Embryonic facial prominence (tissue), 1 donor: ENCODE measurements at regions not wholly inside any gene's neighbourhood (a gene's known extent, or its start where the extent isn't known, plus 50 kb on each side); places are given as distances from the start of the nearest gene placed in this dataset.

Source experiments
- DNase-seq: peaks from one replicate; pipeline ENCODE4 v3.0.0-alpha.2; 2016; ENCODE audit errors: extremely low spot score

DNA sequence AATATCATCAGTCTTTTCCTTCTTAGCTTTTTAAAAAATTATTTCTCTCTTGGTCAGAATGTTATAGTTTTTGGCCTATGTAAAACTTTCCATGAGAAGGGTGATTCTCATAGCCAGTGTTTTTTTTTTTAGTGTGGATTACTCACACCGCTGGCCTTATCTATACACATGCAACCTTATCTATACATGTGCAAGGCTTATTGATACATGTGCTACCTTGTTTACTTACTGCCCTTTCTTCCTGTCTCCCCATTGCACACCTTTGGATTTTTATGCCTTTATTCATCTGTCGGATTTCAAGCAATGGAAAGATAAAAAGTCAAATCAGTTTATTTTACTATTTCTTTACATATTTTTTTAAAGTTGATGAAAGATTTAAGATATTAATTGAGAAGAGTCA lies 660.0 kb upstream of the FZD8 start:
- no peak for DNase-seq

- DNase-seq = no peak
Observed at GRCh38 chr10:36301539-36301938, 659.4 kb upstream of the FZD8 start.

DNA sequence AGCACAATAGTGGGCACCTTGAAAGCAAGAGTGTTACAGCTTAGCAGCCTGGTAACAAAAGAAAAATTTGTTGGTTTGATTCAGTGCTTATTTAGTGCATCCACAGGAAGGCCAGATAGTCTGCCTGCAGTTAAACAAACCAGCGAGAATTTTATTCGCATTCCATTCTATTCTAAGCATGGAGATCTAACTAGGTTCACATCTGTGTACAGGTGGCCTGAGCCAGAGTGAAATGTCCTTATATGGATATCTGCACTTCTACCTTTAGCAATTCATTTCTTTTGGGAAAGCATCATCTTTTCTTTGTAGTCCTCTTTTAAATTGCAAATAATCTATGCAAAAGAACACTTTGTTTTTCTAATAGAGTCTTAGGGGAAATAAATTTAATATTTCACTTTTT lies 659.0 kb upstream of the FZD8 start:
- no peak for DNase-seq

DNA sequence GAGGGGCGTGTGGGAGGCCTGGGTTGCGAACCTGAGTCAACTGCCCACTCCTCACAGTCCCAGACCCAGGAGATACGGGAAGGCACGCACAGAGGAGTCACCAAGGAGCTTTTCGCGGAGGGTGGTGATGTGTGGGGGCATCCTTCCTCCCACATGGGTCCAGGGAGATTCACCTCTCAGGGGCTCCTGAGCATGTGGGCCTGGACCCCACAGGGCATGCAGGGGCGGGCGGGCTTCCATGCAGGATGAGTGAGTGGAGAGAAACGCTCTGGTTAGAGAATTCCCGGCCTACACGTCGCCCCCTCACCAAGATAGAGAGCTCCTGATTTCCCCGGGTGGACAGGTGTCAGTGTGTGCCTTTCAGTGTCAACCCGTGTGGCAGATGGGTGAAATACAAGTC lies 641.7 kb upstream of the FZD8 start:
- DNase-seq = no peak

GRCh38 chr10:36281831-36282331 lies 639.8 kb upstream of the FZD8 start:
- DNase-seq = no peak

DNA sequence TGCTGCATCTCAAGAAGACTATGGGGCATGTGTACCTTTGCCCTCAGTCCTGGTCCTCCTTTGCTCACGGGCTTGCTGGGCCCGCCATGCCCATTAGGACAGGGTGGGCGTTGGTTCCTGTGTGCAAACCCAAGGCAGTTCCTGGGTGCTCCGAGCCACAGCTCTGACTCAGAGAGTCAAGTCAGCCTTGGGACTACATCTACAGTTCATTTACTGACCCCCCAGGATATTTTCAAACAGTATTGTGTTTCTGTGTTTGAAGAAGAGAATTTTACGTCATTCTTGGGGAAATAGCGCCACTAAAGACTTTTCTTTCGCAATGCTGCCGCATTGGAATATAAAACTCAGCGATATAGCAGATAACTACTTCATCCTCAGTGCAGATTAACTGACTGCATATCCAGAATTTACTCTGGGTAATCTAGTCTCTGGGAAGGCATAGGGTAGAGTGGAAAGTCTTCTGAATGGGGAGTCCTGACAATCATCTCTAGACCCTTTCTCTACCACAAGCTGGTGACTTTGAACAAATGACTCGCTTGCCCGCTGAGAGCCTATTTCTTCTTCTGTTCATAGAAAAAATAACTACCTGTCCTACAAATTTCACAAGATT lies 638.9 kb upstream of the FZD8 start:
- no peak for DNase-seq

DNA sequence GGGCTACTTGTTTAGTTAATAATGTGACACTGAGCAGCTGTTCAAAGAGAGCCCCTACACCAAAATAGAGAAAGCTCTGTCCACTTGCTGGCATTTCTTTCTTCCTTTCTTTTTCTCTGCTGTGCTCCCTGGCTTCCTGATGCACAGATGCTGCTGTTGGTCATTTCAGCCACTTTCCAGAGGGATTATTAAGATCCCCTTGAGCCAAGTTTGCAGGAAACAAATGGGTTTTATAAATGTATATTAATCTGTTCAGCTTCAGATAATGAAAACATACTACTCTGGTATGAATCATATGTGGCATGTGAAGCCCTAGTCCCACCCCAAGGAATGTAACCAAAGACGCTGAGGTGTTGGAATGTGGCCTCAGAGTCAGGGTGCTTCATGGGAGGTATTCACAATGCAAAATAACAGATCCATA lies 638.2 kb upstream of the FZD8 start:
- DNase-seq = no peak

DNA sequence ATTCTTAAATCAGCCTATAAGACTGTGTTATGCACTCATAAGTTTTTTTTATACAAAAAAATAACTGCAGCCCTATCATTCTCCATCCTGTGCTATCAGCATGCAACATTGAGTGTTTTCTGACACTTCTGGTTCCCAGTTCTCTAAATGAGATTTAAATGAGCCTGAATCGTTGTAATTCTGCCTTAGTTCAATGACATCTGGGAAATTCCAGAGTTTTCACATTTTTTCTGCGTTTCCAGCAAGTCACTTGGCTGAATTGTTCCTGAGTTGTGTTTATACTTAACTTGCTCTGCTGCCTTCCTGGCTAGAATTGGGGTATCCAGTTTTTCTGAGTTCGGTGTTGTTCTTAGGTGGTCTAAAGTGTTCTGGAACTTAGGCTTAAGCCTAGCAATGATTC lies 636.1 kb upstream of the FZD8 start:
- no peak for DNase-seq

GRCh38 chr10:36277459-36277858 lies 635.4 kb upstream of the FZD8 start:
- DNase-seq = no peak

DNA sequence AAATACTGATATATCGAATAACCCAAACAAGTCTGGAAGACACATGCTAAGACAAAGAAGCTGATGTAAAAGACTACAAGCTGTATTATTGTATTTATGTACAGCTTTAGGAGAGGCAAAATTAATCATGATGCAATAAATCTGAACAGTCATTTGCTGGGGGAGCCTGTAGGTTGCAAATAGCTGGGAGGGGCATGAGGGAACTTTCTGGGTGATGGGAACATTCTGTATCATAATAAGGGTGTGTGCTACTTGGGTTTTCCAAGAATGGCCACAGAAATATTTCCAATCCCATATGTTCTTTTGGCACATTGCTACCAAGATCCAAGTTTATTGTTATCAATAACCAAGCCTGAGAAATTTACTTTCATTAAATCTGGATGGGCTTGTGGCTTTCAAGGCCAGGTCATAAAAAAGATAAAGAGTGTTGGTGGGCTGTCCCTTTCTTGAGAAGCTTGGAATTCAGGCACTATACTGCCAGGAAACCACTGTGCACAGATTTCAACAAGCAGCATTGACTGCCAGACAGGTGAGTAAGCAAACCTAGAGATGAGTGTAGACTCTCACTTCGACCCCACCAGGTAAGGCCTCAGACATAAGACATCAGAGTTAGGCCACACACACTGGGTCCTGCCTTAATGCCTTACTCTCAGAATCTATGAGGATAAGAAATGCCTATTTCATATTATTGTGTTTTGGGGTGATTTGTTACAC lies 629.7 kb upstream of the FZD8 start:
- no peak for DNase-seq

DNA sequence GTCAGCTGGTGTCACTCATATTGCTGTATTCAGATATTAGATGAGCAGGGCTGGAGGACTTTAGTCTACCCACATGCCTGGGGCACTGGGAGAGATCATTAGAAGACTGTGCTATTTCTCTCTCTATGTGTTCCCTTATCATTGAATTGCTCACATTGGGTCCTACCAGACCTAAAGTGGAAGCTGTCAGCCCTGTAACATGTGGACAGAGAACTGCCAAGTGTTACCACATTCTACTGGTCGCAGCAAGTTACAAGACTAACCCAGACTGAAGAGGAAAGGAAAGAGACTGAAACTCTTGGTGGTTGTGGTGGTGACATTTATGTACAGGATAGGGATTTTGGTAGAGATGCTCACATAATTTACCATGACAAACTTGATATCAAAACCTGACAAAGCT lies 627.1 kb upstream of the FZD8 start:
- DNase-seq = no peak

- no peak for DNase-seq
Observed at GRCh38 chr10:36266923-36267322, 624.8 kb upstream of the FZD8 start.

GRCh38 chr10:36265741-36266140 lies 623.6 kb upstream of the FZD8 start:
- DNase-seq = no peak

DNA sequence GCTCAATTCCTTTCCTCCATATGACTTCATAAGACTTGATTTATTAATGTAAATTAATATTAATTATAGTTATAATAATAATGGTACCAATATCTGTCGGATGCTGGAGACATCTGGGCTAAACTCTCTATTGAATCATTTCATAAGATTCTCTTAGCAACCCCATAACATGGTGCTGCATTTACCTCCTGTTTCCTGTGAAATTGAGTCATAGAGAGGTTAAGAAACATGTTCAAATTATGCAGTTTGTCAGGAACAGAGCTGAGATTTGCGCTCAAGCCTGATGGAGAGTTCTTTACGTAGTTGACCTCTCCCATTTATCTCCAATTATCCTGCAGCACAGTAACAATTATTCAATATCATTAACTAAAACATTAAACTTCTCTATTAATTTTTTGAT lies 621.8 kb upstream of the FZD8 start:
- DNase-seq = no peak

DNA sequence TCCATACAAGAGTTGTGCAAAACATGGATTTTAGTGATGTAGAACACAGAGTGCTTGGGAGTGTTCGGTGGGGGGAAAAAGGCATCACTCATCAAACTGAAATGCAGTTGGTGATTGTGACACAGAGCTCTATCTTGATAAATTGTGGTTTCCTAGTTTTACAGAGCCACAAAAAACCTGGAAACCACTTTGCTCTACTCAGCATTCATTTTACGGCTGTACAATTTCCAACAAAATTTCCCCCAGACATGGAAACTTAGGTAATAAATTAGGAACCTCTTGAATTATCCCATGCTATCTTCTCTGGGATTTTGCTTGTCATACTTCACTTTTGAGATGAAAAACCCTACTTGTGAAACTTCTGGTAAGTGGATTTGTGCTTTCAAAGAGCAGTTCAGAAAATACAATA lies 614.9 kb upstream of the FZD8 start:
- DNase-seq = no peak

DNA sequence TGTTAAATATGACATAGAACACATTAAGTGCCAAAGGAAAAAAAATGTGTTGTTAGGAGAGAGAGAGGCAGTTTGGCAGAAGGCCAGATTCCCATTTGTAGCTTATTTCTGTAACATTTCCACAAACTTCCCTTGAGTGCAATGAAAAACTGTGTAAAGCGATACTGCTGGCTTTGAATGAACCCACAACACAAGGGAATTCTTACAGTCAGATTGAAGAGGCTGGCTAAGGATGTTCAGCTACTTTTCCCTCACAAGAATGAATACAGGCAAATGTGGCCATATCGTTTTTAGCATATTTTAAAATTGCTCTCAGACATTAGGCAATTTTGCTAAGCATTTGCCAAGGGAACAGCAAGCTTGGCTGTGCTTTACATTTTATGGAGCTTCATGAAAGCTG lies 614.1 kb upstream of the FZD8 start:
- DNase-seq = no peak

DNA sequence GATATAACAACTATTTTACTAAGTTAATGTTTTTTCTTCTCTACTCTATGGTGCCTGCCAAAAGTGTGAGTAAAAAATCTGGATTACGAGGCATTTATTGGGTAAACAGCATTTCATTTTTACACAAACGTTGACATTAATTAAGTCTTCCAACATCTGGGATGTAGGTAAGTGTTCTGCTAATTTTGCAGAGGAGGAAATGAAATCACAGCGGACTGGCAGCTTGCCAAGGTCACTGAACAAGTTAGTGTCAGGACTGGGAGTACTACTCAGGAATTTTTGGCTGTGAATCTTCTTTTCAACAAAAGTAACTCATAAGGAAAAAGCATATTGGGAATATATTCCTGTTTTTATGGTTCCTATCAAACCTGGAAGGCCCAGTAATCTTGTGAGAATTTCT lies 612.1 kb upstream of the FZD8 start:
- DNase-seq = no peak

- no peak for DNase-seq
Observed at GRCh38 chr10:36253731-36254130, 611.6 kb upstream of the FZD8 start.

DNA sequence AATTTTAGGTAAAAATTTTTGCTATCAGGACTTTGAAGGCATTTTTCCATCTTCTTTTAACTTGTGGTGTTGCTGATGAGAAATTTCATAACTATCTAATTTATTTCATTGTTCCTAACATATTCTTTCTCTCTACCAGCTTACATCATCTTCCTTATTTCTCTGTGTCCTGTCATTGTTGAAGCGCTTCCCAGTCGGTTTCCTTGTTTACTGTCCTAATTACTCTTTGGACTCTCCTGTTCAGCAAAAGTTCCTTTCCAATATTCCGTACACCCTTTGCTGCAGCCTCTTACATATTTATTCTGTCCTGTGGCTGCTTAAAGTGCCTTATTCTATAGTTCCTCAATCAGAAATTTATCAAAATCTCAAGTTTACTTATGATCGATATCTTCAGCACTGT lies 609.0 kb upstream of the FZD8 start:
- no peak for DNase-seq

DNA sequence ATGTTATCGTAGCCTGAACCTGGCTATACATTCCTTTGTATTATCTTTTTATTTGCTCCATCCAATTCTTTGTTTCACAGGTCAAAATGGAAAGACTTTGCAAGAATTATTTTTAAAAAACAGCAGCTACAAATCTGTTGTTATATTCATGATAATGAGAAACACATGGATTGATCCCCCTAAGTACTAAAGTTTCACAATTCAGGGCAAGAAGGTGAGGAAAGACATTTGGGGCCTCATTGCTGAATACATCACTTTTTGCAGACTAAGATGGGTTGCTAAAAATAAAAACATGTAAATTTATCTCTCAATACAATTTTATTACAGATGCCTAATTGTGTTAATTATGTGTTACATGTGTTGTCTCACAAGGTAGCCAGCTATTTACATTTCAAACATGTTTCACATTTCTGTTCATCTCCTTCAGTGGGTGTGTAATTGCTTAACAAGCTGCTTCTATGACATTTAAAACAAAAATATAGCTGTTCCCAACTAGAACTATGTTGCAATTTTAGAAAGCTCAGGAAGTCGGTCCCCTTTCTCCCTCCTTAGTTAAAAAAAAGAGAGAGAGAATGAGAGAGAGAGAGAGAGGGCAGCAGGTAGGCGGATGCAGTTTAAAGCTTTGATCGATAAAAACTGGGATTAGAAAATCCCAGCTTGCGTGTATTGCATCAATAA lies 606.3 kb upstream of the FZD8 start:
- DNase-seq = no peak

DNA sequence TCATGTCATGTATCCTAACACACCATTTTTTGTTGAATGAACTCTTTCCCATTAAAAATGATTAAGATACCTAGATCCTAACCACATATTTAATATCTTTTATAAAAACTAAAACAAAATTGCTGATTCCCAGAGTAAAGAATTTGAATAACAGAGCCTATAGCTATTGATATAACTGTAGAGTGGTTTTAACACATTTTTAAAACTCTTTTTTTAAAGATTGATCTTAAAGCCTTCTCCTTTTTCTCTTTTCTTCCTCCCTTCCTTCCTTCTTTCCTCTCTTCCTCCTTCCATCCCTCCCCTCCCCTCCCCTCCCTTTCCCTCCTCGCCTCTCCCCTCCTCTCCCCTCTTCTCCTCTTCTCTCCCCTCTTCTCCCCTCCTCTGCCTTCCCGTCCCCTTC lies 605.4 kb upstream of the FZD8 start:
- DNase-seq = no peak

GRCh38 chr10:36236931-36237330 lies 594.8 kb upstream of the FZD8 start:
- DNase-seq = no peak

DNA sequence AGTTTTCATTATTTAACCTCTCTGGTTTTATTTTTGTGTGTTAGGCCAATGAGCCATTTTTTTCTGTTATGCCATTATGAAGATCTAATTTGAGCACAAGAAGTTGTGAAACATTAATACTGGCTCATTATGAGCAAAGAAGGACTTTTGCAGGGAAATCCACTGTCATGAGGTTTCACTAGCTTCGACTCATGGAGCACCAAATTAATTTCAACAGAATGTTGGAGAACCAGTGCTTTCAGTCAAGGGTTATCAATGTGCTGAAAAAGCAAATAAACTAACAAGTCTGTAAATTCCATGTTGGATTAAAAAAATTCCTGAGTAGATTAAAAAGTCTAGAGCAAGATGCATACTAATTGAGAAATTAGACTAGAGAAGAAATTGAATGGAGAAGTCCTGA lies 594.2 kb upstream of the FZD8 start:
- DNase-seq = no peak
